ENCODE measurements at regions not wholly inside any gene's neighbourhood (a gene's known extent, or its start where the extent isn't known, plus 50 kb on each side); places are given as distances from the start of the nearest gene placed in this dataset.
"Not testable (repeated sequence)": the region's sequence is repeated elsewhere in the genome, so short reads cannot be mapped to it uniquely, and the experiment has no call there.

GRCh38 chr9:80970377-80970776, 719.0 kb downstream of the TLE1 start:
- not testable (repeated sequence) for DNase-seq

GRCh38 chr9:80968611-80969010, 720.7 kb downstream of the TLE1 start:
- DNase-seq = no peak

DNA sequence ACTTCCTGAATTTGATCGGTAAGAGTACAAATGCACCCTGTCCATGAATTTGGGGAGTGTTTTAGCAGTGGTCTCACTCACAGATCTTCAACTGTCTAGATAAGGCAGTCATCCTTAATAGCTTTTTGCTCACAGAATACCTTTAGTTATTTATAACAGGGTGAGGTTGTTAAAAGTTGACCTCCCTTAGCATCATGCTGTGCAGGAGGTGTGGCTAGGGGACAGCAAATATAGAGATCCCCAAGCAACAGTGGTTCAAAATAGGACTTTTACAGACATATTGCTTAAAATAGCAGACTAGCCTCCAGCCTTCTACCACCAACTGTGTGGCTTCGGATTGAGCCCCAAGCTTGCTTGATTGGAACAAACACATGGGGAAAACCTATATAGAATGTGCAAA, 724.4 kb downstream of the TLE1 start:
- no peak for DNase-seq

- DNase-seq = no peak
Measured at GRCh38 chr9:80964374-80964773, 725.0 kb downstream of the TLE1 start.

- no peak for DNase-seq
Measured at GRCh38 chr9:80957801-80958200, 731.5 kb downstream of the TLE1 start.

DNA sequence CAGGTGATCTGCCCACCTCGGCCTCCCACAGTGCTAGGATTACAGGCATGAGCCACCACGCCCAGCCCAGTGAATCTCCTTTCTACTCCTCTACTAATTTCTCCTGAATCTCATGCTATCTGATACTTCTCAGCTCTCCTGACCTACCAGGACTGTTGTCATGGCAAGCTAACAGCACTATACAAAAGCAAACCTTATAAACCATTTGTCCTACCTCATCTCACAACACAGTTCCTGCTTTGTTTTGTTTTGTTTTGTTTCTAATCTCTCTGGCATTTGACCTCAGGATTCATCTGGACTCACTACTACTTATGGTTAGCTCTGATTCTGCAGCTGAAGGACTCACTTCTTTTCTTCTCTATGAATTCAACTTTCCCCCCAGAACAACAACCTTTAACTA, 734.8 kb downstream of the TLE1 start:
- no peak for DNase-seq

GRCh38 chr9:80952363-80952922, 736.9 kb downstream of the TLE1 start:
- no peak for DNase-seq

- DNase-seq = no peak
Measured at GRCh38 chr9:80951675-80952074, 737.7 kb downstream of the TLE1 start.

GRCh38 chr9:80948876-80949275, 740.5 kb downstream of the TLE1 start:
- DNase-seq = no peak

DNA sequence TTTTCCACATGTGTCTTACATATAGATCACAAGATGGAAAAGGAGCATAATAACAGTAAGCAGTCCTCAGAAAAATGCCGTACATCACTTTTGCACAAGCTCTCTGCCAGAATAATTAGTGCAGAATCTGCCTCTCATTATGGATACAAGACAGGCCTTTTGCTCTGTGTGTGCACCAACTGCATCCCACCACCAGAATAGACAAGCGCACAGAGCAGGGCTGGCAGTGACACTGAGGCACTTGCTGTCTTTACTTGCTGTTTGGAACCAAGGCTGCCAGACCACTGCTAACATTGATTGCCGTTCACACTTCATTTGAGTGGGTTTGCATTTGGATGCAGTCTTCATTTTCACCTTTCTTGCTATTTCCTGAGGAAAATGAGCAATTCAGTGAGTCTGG, 741.3 kb downstream of the TLE1 start:
- no peak for DNase-seq

DNA sequence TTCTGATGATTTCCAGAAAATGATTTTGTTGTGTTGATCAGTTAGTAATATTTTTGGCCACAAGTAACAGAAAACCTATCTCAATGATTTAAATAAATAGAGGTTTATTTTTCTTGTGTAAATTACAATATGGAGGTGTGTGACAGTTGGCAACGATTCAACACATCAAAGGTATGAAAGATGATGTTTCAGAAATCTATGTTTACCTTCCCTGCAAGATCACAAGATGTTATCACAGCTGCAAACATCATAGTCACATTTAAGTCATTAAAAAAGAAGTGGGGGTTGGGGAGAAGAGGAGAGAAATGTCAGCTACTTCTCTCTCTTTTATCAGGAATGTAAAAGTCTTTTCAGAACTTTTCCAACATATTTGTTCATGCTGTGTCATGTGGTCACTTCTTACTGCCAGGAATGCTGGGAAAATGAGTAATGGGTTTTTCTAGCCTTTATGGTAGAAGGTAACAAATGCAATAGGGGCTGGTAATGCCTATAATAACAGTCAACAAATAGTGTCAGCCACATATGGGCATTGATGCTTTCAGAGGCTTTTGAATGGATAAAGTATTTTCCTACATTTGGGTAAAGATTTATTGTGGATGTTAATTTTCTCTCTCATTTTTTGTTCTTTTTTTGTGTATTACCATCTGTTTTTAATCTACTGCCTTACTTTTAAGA, 742.7 kb downstream of the TLE1 start:
- no peak for DNase-seq

- no peak for DNase-seq
Measured at GRCh38 chr9:80945436-80945835, 743.9 kb downstream of the TLE1 start.

- DNase-seq = no peak
Measured at GRCh38 chr9:80937645-80938044, 751.7 kb downstream of the TLE1 start.

- no peak for DNase-seq
Measured at GRCh38 chr9:80934095-80934494, 755.3 kb downstream of the TLE1 start.

GRCh38 chr9:80932947-80933780, 756.2 kb downstream of the TLE1 start:
- no peak for DNase-seq

- DNase-seq = no peak
Measured at GRCh38 chr9:80932181-80932580, 757.2 kb downstream of the TLE1 start.

DNA sequence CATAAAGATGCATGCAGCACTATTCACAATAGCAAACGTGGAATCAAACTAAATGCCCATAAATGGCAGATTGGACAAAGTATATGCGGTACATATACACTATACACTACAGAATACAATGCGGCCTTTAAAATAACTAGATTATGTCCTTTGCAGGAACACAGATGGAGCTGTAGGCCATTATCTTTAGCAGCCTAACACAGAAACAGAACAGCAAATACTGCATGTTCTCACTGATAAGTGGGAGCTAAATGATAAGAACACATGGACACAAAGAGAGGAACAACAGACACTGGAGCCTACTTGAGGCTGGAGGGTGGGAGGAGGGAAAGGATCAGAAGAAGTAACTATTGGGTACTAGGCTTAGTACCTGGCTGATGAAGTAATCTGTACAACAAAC, 758.2 kb downstream of the TLE1 start:
- no peak for DNase-seq

DNA sequence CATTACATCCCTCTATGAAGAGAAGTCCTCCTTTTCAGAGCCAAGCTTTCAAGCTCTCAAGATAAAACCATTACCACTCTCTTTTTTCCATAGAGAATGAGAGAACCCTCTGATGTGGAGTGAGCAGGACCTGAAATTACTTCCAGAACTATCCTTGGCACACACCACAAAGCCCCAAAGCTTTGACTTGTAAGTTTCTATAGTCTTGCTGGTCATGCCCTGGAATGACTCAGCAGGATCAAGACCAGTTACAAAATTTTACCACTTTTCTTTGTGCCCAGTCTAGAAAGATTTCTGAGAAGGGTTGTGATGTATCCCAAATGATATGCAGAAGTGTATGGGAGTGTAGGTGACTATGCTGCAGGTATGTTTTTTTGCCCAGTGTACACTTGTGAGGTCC, 760.6 kb downstream of the TLE1 start:
- DNase-seq = no peak

DNA sequence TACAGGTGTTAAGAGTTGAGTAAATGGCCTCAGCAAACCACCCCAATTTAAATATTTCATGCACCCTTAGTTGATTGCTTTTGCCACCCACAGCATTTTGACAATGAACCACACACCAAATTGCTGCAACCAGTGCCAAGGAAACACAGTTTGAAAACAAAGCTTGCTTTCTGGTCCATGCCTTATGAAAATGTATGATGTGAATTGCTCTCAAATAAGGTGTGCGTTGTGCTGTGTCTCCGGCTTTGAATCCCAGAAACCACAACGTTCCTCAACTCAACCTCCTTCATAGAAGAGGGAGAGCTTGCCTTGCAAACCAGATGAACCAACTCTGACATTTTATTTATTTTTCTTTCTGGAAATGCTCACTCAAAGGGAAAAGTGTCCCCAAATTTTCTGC, 762.7 kb downstream of the TLE1 start:
- DNase-seq = no peak

- DNase-seq = no peak
Measured at GRCh38 chr9:80922544-80922943, 766.8 kb downstream of the TLE1 start.

- no peak for DNase-seq
Measured at GRCh38 chr9:80906728-80907127, 782.6 kb downstream of the TLE1 start.

GRCh38 chr9:80899208-80899607, 790.1 kb downstream of the TLE1 start:
- no peak for DNase-seq

GRCh38 chr9:80893190-80893589, 796.2 kb downstream of the TLE1 start:
- no peak for DNase-seq

DNA sequence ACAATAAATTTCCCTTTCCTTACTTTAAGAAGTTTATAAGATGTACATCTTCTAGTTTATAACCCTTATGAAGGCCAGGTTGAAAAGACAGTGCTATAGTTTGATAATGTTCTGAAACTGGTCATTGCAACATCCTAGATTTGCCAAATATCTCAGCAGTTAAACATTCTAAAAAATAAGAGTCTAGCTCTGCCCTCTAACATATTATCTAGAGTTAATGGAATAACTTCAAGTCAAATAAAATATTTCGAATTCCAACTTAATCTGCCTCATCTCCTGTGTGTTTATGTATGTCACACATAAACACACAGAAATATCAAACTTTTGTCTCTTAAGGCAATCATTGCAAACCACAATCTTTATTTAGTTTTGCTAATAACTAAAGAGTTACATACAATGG, 796.6 kb downstream of the TLE1 start:
- DNase-seq = no peak
